K562 (cell line): ENCODE measurements at regions not wholly inside any gene's neighbourhood (a gene's known extent, or its start where the extent isn't known, plus 50 kb on each side); places are given as distances from the start of the nearest gene placed in this dataset.

Experiments
- ATAC-seq: fragments of 200-7000 bp; cut with Tn5 transposase; 3 replicates; pipeline ENCODE4 v1.9.1; 2020; ENCODE audit warnings: moderate library complexity
- BruUV-seq: library from RNA; stranded (reverse); fragments of 400-500 nt; replicated peaks from 2 replicates; lab custom pipeline; 2021; lab: Mats Ljungman, UMichigan
- CTCF ChIA-PET: fragments of 300-600 bp; formaldehyde crosslinking; extraction: SDS; loops from one replicate; lab custom pipeline; 2021; ENCODE audit warnings: low intra/inter-chr PET ratio; lab: Yijun Ruan, JAX
- POLR2A ChIA-PET: fragments of 300-600, 350-650 bp; sonication (Branson Sonifier 250); formaldehyde crosslinking; extraction: SDS; loops from one replicate; lab custom pipeline; 2021; ENCODE audit warnings: antibody characterized with exemption, inconsistent platforms; lab: Yijun Ruan, JAX
- DNase-seq, 4 experiments: peaks; one replicate each; pipeline versions ENCODE4 v3.0.0 to v3.0.0-alpha.2; 2011 to 2018; ENCODE audit warnings: low spot score in 3 of 4, mixed read lengths in 3 of 4; ENCODE audit errors: extremely low read depth in 1 of 4
- FAIRE-seq: peaks from 2 replicates; lab custom pipeline; 2011; peaks lifted over from hg19 to GRCh38; lab: Jason Lieb, UNC
- H2AFZ ChIP-seq: 2 replicates; pipeline ENCODE4 v1.6.0; 2011; ENCODE audit warnings: low read depth, low read length, control low read depth, inconsistent platforms
- H3K27ac ChIP-seq: fragments of 200-600 bp; 3 replicates; pipeline ENCODE4 v1.8.0; 2011; ENCODE audit warnings: low read depth, mild to moderate bottlenecking, control low read depth, inconsistent platforms, low read length, moderate library complexity, mixed read lengths; ENCODE audit errors: extremely low read depth
- H3K27me3 ChIP-seq, 2 experiments: fragments of 300-600 bp in 1 of 2; 2 replicates in 1 of 2; 3 replicates in 1 of 2; pipeline versions ENCODE4 v1.6.0 to v1.8.0; 2011; ENCODE audit warnings: inconsistent platforms in 2 of 2, low read length in 2 of 2, mild to moderate bottlenecking in 1 of 2, mixed read lengths in 1 of 2, moderate library complexity in 1 of 2; ENCODE audit not compliant: control insufficient read depth in 2 of 2, insufficient read depth in 2 of 2
- H3K36me3 ChIP-seq: fragments of 300-600 bp; 3 replicates; pipeline ENCODE4 v1.8.0; 2011; ENCODE audit warnings: mild to moderate bottlenecking, low read length, inconsistent platforms; ENCODE audit not compliant: control insufficient read depth, insufficient read depth
- H3K4me1 ChIP-seq, 2 experiments: fragments of 200-600 bp in 1 of 2; replicated peaks in 1 of 2; 2 replicates in 1 of 2; 3 replicates in 1 of 2; pipeline versions ENCODE4 v1.5.1 to v1.8.0; 2011; ENCODE audit warnings: inconsistent platforms in 2 of 2, low read length in 2 of 2, mild to moderate bottlenecking in 1 of 2, mixed read lengths in 1 of 2, moderate library complexity in 1 of 2; ENCODE audit not compliant: control insufficient read depth in 2 of 2, insufficient read depth in 2 of 2
- H3K4me2 ChIP-seq: 2 replicates; pipeline ENCODE4 v1.6.1; 2011; ENCODE audit warnings: low read length, control low read depth, inconsistent platforms, mixed read lengths; ENCODE audit not compliant: insufficient read depth
- H3K4me3 ChIP-seq: fragments of 200-600 bp; sonication (generic), shearing (Covaris generic); 2 replicates; pipeline ENCODE4 v1.5.1; 2016; ENCODE audit warnings: control low read depth, inconsistent platforms
- H3K79me2 ChIP-seq: fragments of 200-600 bp; 3 replicates; pipeline ENCODE4 v1.8.0; 2011; ENCODE audit warnings: low read length, inconsistent platforms; ENCODE audit not compliant: control insufficient read depth, insufficient read depth
- H3K9ac ChIP-seq, 2 experiments: 2 replicates each; pipeline versions ENCODE4 v1.6.0 to v1.6.1; 2011; ENCODE audit warnings: low read depth in 2 of 2, low read length in 2 of 2, control low read depth in 1 of 2, inconsistent platforms in 1 of 2, mild to moderate bottlenecking in 1 of 2, mixed read lengths in 1 of 2; ENCODE audit not compliant: insufficient read depth in 1 of 2
- H3K9me1 ChIP-seq: one replicate; pipeline ENCODE4 v1.6.0; 2011; ENCODE audit warnings: inconsistent platforms, mild to moderate bottlenecking, low read length, moderate library complexity; ENCODE audit not compliant: control insufficient read depth, insufficient read depth
- H3K9me3 ChIP-seq: replicated peaks from 2 replicates; pipeline ENCODE4 v1.5.1; 2011; ENCODE audit warnings: low read depth, low read length, inconsistent platforms; ENCODE audit not compliant: control insufficient read depth, insufficient read depth
- H4K20me1 ChIP-seq: replicated peaks from 2 replicates; pipeline ENCODE4 v1.6.1; 2011; ENCODE audit warnings: low read length, inconsistent platforms, mixed read lengths; ENCODE audit not compliant: control insufficient read depth, insufficient read depth
- ATF4 ChIP-seq: fragments of 450-650 bp; formaldehyde crosslinking; IDR thresholded peaks from 2 replicates; pipeline ENCODE4 v1.4.0; 2022; ENCODE audit warnings: mild to moderate bottlenecking, moderate library complexity
- CEBPG ChIP-seq, 3 experiments: fragments of 200-800 bp in 1 of 3; sonication (Bioruptor generic) in 1 of 3; sonication (generic) in 1 of 3; formaldehyde crosslinking in 1 of 3; IDR thresholded peaks in 2 of 3; conservative IDR thresholded peaks in 1 of 3; 2 replicates each; pipeline versions ENCODE4 v1.6.1 to v1.8.0; 2016 to 2022; ENCODE audit warnings: missing compliant biosample characterization in 2 of 3, missing genetic modification characterization in 2 of 3, mild to moderate bottlenecking in 1 of 3, missing genetic modification reagents in 1 of 3
- FOXJ3 ChIP-seq: sonication (generic); formaldehyde crosslinking; IDR thresholded peaks from 2 replicates; pipeline ENCODE4 v1.4.0; 2020; ENCODE audit warnings: mild to moderate bottlenecking, missing genetic modification reagents
- FOXM1 ChIP-seq, 2 experiments: fragments of 450-650 bp in 1 of 2; sonication (generic) in 1 of 2; formaldehyde crosslinking in 1 of 2; IDR thresholded peaks; 2 replicates each; pipeline versions ENCODE4 v1.6.1 to v1.9.0; 2017 to 2022; ENCODE audit warnings: low read depth in 2 of 2, mild to moderate bottlenecking in 2 of 2, missing genetic modification reagents in 1 of 2, moderate library complexity in 1 of 2
- MAFF ChIP-seq: IDR thresholded peaks from 2 replicates; pipeline ENCODE4 v1.6.1; 2012; ENCODE audit warnings: low read length, improper control_type of control experiment
- RFX5 ChIP-seq: IDR thresholded peaks from 2 replicates; pipeline ENCODE4 v1.6.1; 2011; ENCODE audit warnings: low read depth, mild to moderate bottlenecking, improper control_type of control experiment, low read length
- SRSF9 ChIP-seq: fragments of 200-400 bp; formaldehyde crosslinking; IDR thresholded peaks from 2 replicates; pipeline ENCODE4 v1.6.1; 2017; ENCODE audit warnings: low read depth, low read length, borderline replicate concordance
- TOE1 ChIP-seq, 2 experiments: fragments of 450-650 bp in 1 of 2; sonication (generic) in 1 of 2; formaldehyde crosslinking in 1 of 2; IDR thresholded peaks; 2 replicates each; pipeline versions ENCODE4 v1.7.1 to v1.8.0; 2016 to 2022; ENCODE audit warnings: borderline replicate concordance in 2 of 2, mild to moderate bottlenecking in 2 of 2, antibody characterized with exemption in 1 of 2, inconsistent platforms in 1 of 2, low read depth in 1 of 2, missing genetic modification reagents in 1 of 2, moderate library complexity in 1 of 2
- ZKSCAN3 ChIP-seq: fragments of 250-450 bp; sonication (Bioruptor Pico); IDR thresholded peaks from 2 replicates; pipeline ENCODE4 v1.4.0; 2020
- ZNF124 ChIP-seq: sonication (generic); formaldehyde crosslinking; IDR thresholded peaks from 2 replicates; pipeline ENCODE4 v1.8.1; 2022; ENCODE audit warnings: missing genetic modification reagents
- WGBS: fragments of 100-300 bp; shearing (Covaris generic); methylation state at CpG from one replicate; pipeline ENCODE4 v1.1.6; 2016; ENCODE audit warnings: low coverage, mixed read lengths; ENCODE audit not compliant: insufficient coverage; ENCODE audit errors: missing lambda C conversion rate; 5-methylcytosine and 5-hydroxymethylcytosine counted together
- in situ Hi-C: fragments of 300-500 bp; cut with MboI; formaldehyde crosslinking; loops from 4 replicates; pipeline ENCODE4 v1.15.0; 2018; ENCODE audit warnings: inconsistent platforms, mixed read lengths
- intact Hi-C: fragments of 100-400 bp; cut with micrococcal nuclease; formaldehyde crosslinking; loops from 2 replicates; pipeline ENCODE4 v1.14.2; 2022
- TF ChIP-seq, protein P1 (sequence below): fragments of 450-650 bp; IDR thresholded peaks from 2 replicates; pipeline ENCODE4 v1.6.1; 2014; ENCODE audit warnings: low read depth, mild to moderate bottlenecking, moderate library complexity, borderline replicate concordance
- TF ChIP-seq, protein P2 (sequence below): fragments of 250-450 bp; sonication (Bioruptor Pico); IDR thresholded peaks from 2 replicates; pipeline ENCODE4 v1.4.0; 2020; ENCODE audit warnings: mild to moderate bottlenecking, moderate library complexity

GRCh38 chr2:40877734-40878288 is 425.9 kb upstream of the SLC8A1 start (continued):
- no peak for TF ChIP-seq CEBPG (CRISPR knock-in tag; IDR thresholded peaks at IDR 0.05)
- TF ChIP-seq CEBPG (tag; conservative IDR thresholded peaks at IDR 0.05 in 1 of 2, IDR thresholded peaks at IDR 0.05 in 1 of 2), result no peak
- TF ChIP-seq FOXJ3 (CRISPR knock-in tag), result no peak
- no peak for TF ChIP-seq FOXM1 (IDR thresholded peaks at IDR 0.05; ENCODE audit: low read depth)
- no peak for TF ChIP-seq FOXM1 (CRISPR knock-in tag; IDR thresholded peaks at IDR 0.05; ENCODE audit: low read depth)
- TF ChIP-seq, protein P1, sequence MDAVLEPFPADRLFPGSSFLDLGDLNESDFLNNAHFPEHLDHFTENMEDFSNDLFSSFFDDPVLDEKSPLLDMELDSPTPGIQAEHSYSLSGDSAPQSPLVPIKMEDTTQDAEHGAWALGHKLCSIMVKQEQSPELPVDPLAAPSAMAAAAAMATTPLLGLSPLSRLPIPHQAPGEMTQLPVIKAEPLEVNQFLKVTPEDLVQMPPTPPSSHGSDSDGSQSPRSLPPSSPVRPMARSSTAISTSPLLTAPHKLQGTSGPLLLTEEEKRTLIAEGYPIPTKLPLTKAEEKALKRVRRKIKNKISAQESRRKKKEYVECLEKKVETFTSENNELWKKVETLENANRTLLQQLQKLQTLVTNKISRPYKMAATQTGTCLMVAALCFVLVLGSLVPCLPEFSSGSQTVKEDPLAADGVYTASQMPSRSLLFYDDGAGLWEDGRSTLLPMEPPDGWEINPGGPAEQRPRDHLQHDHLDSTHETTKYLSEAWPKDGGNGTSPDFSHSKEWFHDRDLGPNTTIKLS, result no peak
- no peak for TF ChIP-seq RFX5
- TF ChIP-seq, all 486 proteins: peak for 0

DNA sequence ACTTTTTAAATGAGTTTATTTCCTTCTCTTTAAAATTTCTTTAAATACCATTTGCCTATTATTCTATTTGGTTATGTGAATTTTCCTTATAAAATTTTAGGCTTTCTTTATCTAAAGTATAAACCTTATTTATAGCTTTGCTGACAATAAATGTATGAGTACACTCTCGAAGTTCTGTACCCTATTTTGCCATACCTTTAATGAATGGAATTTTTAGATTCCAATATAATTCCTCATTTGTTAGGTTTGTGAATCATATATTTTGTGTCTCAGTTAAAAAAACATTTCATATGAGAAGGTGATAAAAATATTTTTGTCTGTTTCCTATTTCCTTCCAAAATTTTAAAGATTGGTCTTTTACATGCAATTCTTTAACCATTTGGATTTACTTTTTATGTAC is 427.4 kb upstream of the SLC8A1 start:
- no peak overlapping the region for H3K4me2 ChIP-seq
- no peaks in the 10 kb centered on the region for H4K20me1 ChIP-seq
- no TSS peak for BruUV-seq
- no peaks in the 10 kb centered on the region for H3K79me2 ChIP-seq
- 6% methylated on average over 1 of the region's 1 CpG for WGBS
- no peak overlapping the region for H3K9ac ChIP-seq
- no peaks in the 10 kb centered on the region for H3K9me1 ChIP-seq
- no peak for ATAC-seq
- DNase-seq, result no peak
- ChIA-PET POLR2A (no interaction called here), CTCF (no interaction called here)
- no peak overlapping the region for H3K4me3 ChIP-seq
- H3K4me1 ChIP-seq, result no peaks in the 10 kb centered on the region
- intact Hi-C loops (no loop called here), in situ Hi-C loops (no loop called here)
- no peak overlapping the region for H3K27ac ChIP-seq
- H3K36me3 ChIP-seq, result no peaks in the 10 kb centered on the region
- FAIRE-seq, result no peak
- no peaks in the 10 kb centered on the region; the same call in 1 of the 2 replicates for H3K9me3 ChIP-seq
- no peak overlapping the region for H2AFZ ChIP-seq
- no peaks in the 10 kb centered on the region for H3K27me3 ChIP-seq
- TF ChIP-seq ATF4 (no peak), MAFF (no peak), SRSF9 (no peak), ZKSCAN3 (CRISPR knock-in tag) (no peak), TOE1 (IDR thresholded peaks at IDR 0.05; ENCODE audit: borderline replicate concordance) (no peak), TOE1 (CRISPR knock-in tag; IDR thresholded peaks at IDR 0.05; ENCODE audit: borderline replicate concordance, low read depth) (no peak), ZNF124 (CRISPR knock-in tag) (no peak)
- TF ChIP-seq, protein P2, sequence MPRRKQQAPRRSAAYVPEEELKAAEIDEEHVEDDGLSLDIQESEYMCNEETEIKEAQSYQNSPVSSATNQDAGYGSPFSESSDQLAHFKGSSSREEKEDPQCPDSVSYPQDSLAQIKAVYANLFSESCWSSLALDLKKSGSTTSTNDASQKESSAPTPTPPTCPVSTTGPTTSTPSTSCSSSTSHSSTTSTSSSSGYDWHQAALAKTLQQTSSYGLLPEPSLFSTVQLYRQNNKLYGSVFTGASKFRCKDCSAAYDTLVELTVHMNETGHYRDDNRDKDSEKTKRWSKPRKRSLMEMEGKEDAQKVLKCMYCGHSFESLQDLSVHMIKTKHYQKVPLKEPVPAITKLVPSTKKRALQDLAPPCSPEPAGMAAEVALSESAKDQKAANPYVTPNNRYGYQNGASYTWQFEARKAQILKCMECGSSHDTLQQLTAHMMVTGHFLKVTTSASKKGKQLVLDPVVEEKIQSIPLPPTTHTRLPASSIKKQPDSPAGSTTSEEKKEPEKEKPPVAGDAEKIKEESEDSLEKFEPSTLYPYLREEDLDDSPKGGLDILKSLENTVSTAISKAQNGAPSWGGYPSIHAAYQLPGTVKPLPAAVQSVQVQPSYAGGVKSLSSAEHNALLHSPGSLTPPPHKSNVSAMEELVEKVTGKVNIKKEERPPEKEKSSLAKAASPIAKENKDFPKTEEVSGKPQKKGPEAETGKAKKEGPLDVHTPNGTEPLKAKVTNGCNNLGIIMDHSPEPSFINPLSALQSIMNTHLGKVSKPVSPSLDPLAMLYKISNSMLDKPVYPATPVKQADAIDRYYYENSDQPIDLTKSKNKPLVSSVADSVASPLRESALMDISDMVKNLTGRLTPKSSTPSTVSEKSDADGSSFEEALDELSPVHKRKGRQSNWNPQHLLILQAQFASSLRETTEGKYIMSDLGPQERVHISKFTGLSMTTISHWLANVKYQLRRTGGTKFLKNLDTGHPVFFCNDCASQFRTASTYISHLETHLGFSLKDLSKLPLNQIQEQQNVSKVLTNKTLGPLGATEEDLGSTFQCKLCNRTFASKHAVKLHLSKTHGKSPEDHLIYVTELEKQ (CRISPR knock-in tag), result no peak
